HEK293T (cell line): ENCODE measurements at regions not wholly inside any gene's neighbourhood (a gene's known extent, or its start where the extent isn't known, plus 50 kb on each side); places are given as distances from the start of the nearest gene placed in this dataset.

Experiments used
- FOXA1 ChIP-seq: fragments of 450-650 bp; IDR thresholded peaks from 2 replicates; pipeline ENCODE4 v1.6.1; 2016; ENCODE audit warnings: mild to moderate bottlenecking
- LEF1 ChIP-seq: fragments of 450-650 bp; IDR thresholded peaks from 2 replicates; pipeline ENCODE4 v1.6.1; 2017; ENCODE audit warnings: mild to moderate bottlenecking, borderline replicate concordance
- SUZ12 ChIP-seq: fragments of 450-650 bp; IDR thresholded peaks from 2 replicates; pipeline ENCODE4 v1.6.1; 2016; ENCODE audit warnings: mild to moderate bottlenecking
- ZNF384 ChIP-seq: fragments of 450-650 bp; IDR thresholded peaks from 2 replicates; pipeline ENCODE4 v1.6.1; 2016

DNA sequence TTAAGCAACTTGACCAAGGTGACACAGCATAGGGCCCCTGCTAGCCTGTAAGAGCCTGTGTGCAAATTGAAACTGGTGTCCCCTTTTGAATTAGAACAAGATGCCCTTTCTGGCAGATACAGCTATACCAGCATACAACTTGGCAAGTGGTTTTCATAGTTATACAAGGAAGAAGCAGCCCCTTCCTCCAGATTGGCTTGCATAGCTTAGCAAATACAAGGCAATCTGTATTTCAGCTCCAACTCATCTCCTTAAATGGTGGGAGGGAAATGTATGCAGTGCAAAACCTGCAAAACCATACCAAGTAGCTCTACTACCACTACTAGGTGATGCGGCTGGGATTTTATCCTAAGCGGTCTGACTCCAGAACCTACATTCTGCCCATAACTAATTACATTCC is 427.1 kb downstream of the HAPSTR1 start:
- TF ChIP-seq SUZ12 (no peak), LEF1 (no peak), FOXA1 (no peak), ZNF384 (no peak)
